ENCODE measurements at regions not wholly inside any gene's neighbourhood (a gene's known extent, or its start where the extent isn't known, plus 50 kb on each side); places are given as distances from the start of the nearest gene placed in this dataset.
"Not testable (repeated sequence)": the region's sequence is repeated elsewhere in the genome, so short reads cannot be mapped to it uniquely, and the experiment has no call there.

DNA sequence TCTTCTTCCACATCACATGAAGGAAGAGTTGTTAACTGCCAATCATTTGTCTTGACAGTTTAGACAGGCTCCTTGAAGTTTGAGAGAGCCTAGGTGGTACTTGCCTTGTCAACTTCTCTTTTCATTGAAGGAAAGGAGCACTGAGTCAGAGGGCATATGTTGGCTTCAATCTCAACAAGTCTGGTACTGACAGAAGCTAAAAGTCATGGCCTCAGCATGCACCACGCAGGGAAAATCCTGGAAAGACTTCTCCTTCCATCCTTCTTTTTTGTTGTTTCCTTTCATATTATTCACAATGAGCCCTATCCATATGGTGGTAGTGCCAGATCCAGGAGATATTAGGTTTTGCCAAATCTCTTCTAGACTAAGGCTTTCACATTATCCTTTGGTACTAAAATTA is 1272.5 kb downstream of the ROBO1 start:
- DNase-seq (ENCODE audit: low spot score) = no peak
- ATAC-seq = no peak
- no peaks in the 10 kb centered on the region for H3K36me3 Mint-ChIP-seq

GRCh38 chr3:78496501-78496900 is 1271.3 kb downstream of the ROBO1 start:
- H3K27ac Mint-ChIP-seq = no peak overlapping the region
- no peak for ATAC-seq
- H3K9me3 Mint-ChIP-seq = peaks cover 15% of the 10 kb centered on the region
- no peaks in the 10 kb centered on the region for H3K27me3 Mint-ChIP-seq
- H3K4me3 Mint-ChIP-seq = no peak overlapping the region
- no peaks in the 10 kb centered on the region for H3K4me1 Mint-ChIP-seq (ENCODE audit: low read depth in 2 of 2)
- no peak for DNase-seq (ENCODE audit: low spot score)
- no peaks in the 10 kb centered on the region for H3K36me3 Mint-ChIP-seq

More for the DNA sequence above, 1272.5 kb downstream of the ROBO1 start:
- Mint-ChIP-seq H3K27me3 (no peaks in the 10 kb centered on the region), H3K4me3 (no peak overlapping the region), H3K4me1 (ENCODE audit: low read depth in 2 of 2) (no peaks in the 10 kb centered on the region), H3K27ac (no peak overlapping the region), H3K9me3 (peaks cover 10% of the 10 kb centered on the region)

GRCh38 chr3:78497021-78497420 is 1270.8 kb downstream of the ROBO1 start:
- Mint-ChIP-seq H3K4me3 (no peak overlapping the region), H3K9me3 (peaks cover 15% of the 10 kb centered on the region), H3K27me3 (no peaks in the 10 kb centered on the region), H3K36me3 (no peaks in the 10 kb centered on the region), H3K4me1 (ENCODE audit: low read depth in 2 of 2) (no peaks in the 10 kb centered on the region), H3K27ac (no peak overlapping the region)
- DNase-seq (ENCODE audit: low spot score) (no peak), ATAC-seq (no peak)

- DNase-seq (ENCODE audit: low spot score) (no peak), ATAC-seq (no peak)
- no peak overlapping the region for H3K27ac Mint-ChIP-seq
- H3K9me3 Mint-ChIP-seq = peaks cover 17% of the 10 kb centered on the region
- no peak overlapping the region for H3K4me3 Mint-ChIP-seq
- no peaks in the 10 kb centered on the region for H3K27me3 Mint-ChIP-seq
- H3K4me1 Mint-ChIP-seq (ENCODE audit: low read depth in 2 of 2) = no peaks in the 10 kb centered on the region
- H3K36me3 Mint-ChIP-seq = no peaks in the 10 kb centered on the region
These were observed 1270.0 kb downstream of the ROBO1 start for GRCh38 chr3:78497767-78498166.

DNA sequence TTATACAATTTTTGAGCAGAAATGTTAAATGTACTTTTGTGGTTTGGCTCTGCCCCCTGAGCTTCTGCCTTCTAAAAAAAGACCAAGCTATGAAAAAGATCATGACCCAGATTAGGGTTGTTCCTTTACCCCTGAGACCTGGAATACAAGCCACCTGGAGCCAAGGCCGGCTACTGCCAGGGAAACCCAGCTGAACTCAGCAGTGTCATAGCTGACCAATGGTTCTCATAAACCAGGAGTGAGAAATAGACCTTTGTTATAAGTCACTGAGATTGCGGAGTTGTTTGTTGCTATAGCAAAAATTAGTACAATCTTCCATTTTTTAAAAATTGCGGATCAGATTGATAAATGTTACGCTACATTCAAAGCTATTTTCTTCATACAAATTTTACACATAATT is 1261.7 kb downstream of the ROBO1 start:
- Mint-ChIP-seq H3K27ac (no peak overlapping the region), H3K4me3 (no peak overlapping the region)
- DNase-seq (ENCODE audit: low spot score) = no peak

DNA sequence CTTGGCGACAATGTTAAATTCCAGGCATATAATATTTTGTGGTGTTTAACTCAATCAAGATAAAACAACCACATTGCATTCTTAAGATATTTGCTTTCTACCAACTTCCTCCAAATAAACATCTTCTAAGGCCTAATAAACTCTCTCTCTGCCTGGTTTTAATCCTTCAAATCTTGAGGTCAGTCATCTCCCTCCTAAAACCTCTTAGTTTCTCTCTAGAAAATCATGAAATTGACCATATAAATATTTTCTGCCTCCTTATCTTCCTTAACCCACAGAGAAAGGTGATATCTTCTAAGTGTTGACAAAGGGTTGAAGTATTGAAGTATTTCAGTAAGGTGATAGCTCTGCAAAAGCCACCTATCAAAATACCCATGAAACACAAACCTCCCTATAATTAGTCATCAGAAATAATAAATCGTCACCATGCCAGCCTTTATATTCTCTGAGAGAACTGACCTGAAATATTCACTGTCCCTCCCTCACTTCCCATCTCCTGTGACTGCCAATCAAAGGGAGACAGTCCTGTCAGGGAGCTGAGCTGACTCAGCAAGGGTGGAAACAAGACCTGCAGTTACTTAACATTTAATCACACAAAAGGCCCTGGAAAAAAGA is 1261.1 kb downstream of the ROBO1 start:
- H3K9me3 Mint-ChIP-seq = peaks cover 19% of the 10 kb centered on the region
- DNase-seq (ENCODE audit: low spot score) (no peak), ATAC-seq (no peak)
- no peaks in the 10 kb centered on the region for H3K27me3 Mint-ChIP-seq
- no peak overlapping the region for H3K4me3 Mint-ChIP-seq
- no peaks in the 10 kb centered on the region for H3K4me1 Mint-ChIP-seq (ENCODE audit: low read depth in 2 of 2)
- no peak overlapping the region for H3K27ac Mint-ChIP-seq
- H3K36me3 Mint-ChIP-seq = peaks cover 7% of the 10 kb centered on the region

More for the DNA sequence above, 1261.7 kb downstream of the ROBO1 start:
- no peaks in the 10 kb centered on the region for H3K4me1 Mint-ChIP-seq (ENCODE audit: low read depth in 2 of 2)
- no peaks in the 10 kb centered on the region for H3K27me3 Mint-ChIP-seq
- H3K36me3 Mint-ChIP-seq = peaks cover 7% of the 10 kb centered on the region
- no peak for ATAC-seq
- H3K9me3 Mint-ChIP-seq = peaks cover 22% of the 10 kb centered on the region

DNA sequence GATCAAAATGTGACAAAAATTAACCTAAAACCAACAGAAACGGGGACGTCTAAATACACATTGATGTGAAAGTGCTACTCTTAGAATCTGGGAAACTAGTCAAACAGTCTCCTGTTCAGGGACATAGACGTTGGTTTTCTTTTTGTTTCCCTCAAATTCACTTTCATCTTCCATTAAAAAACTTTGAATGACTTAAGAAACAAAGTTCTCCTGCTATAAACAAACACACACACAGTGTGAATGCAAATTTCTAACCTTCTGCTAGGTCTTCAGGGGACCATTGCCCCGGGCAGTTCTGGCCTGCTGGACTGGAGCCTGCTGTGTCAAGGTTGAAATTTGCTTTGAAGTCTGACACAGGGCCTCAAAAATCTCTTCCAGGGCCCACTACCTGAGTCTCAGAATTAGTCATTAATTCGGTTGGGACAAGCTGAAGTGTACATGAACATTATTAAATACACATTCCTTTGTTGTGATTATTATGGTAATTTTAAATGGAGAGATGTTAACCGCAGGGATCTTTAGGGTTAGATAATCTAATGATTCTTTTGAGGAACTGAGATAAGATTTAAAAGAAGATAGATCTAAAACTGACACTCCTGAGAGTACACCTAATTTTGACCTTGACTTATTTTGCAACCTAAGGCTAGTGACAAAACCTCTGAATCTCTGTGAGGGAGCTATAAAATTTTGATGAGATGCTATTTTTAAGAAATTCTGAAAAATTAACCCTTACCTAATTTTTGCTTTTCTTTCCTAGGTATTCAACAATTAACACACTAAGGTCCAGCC is 1260.4 kb downstream of the ROBO1 start:
- Mint-ChIP-seq H3K4me1 (ENCODE audit: low read depth in 2 of 2) (no peaks in the 10 kb centered on the region), H3K36me3 (peaks cover 7% of the 10 kb centered on the region), H3K4me3 (no peak overlapping the region), H3K9me3 (peaks cover 23% of the 10 kb centered on the region), H3K27ac (no peak overlapping the region), H3K27me3 (no peaks in the 10 kb centered on the region)
- no peak for DNase-seq (ENCODE audit: low spot score)
- no peak for ATAC-seq

DNA sequence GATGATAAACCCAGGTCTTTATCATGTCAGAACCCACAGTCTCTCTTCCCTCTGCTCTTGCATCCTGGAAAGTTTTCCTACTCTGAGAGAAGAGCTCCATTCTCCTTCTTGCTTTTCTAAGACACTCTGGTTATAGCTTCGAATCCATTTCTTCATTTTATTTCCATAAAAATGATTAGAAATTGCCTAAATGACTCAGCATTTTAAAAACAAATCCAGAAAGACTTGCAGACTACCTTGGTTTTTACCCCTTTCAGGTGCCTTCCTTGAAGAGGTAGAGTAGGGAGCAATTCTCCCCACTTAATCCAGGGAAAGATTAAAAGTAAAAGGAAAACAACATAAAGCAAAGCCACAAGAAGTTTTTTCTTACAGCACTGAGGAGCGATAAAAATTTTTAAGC is 1256.0 kb downstream of the ROBO1 start:
- Mint-ChIP-seq H3K4me3 (no peak overlapping the region), H3K27me3 (no peaks in the 10 kb centered on the region), H3K4me1 (ENCODE audit: low read depth in 2 of 2) (no peaks in the 10 kb centered on the region), H3K36me3 (peaks cover 2% of the 10 kb centered on the region), H3K27ac (no peak overlapping the region), H3K9me3 (peaks cover 14% of the 10 kb centered on the region)
- no peak for DNase-seq (ENCODE audit: low spot score)
- no peak for ATAC-seq

DNA sequence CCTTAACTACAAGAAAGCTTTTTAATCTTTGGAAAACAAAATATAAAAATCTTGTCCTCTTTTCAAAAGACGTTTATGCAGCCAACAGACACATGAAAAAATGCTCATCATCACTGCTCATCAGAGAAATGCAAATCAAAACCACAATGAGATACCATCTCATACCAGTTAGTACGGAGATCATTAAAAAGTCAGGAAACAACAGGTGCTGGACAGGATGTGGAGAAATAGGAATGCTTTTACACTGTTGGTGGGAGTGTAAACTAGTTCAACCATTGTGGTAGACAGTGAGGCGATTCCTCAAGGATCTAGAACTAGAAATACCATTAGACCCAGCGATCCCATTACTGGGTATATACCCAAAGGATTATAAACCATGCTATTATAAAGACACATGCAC is 1255.0 kb downstream of the ROBO1 start:
- not testable (repeated sequence) for H3K4me3 Mint-ChIP-seq; H3K4me1 Mint-ChIP-seq (ENCODE audit: low read depth in 2 of 2); H3K27ac Mint-ChIP-seq; H3K36me3 Mint-ChIP-seq; DNase-seq (ENCODE audit: low spot score); ATAC-seq; H3K27me3 Mint-ChIP-seq
- H3K9me3 Mint-ChIP-seq = peaks cover 11% of the 10 kb centered on the region

- DNase-seq (ENCODE audit: low spot score) = no peak
- no peaks in the 10 kb centered on the region for H3K4me1 Mint-ChIP-seq (ENCODE audit: low read depth in 2 of 2)
- peaks cover 7% of the 10 kb centered on the region for H3K9me3 Mint-ChIP-seq
- H3K4me3 Mint-ChIP-seq = no peak overlapping the region
- no peak for ATAC-seq
- no peak overlapping the region for H3K27ac Mint-ChIP-seq
- no peaks in the 10 kb centered on the region for H3K27me3 Mint-ChIP-seq
- no peaks in the 10 kb centered on the region for H3K36me3 Mint-ChIP-seq
These were observed 1251.4 kb downstream of the ROBO1 start for GRCh38 chr3:78516437-78516836.

- ATAC-seq = no peak
- no peak overlapping the region for H3K4me3 Mint-ChIP-seq
- peaks cover 7% of the 10 kb centered on the region for H3K9me3 Mint-ChIP-seq
- no peaks in the 10 kb centered on the region for H3K36me3 Mint-ChIP-seq
- H3K27me3 Mint-ChIP-seq = no peaks in the 10 kb centered on the region
- H3K4me1 Mint-ChIP-seq (ENCODE audit: low read depth in 2 of 2) = no peaks in the 10 kb centered on the region
- no peak overlapping the region for H3K27ac Mint-ChIP-seq
- DNase-seq (ENCODE audit: low spot score) = no peak
These were observed 1250.9 kb downstream of the ROBO1 start for GRCh38 chr3:78516937-78517336.

- Mint-ChIP-seq H3K4me3 (no peak overlapping the region), H3K4me1 (ENCODE audit: low read depth in 2 of 2) (no peaks in the 10 kb centered on the region), H3K36me3 (peaks cover 5% of the 10 kb centered on the region), H3K27ac (no peak overlapping the region), H3K27me3 (no peaks in the 10 kb centered on the region), H3K9me3 (peaks cover 6% of the 10 kb centered on the region)
- DNase-seq (ENCODE audit: low spot score) = no peak
- no peak for ATAC-seq
These were observed 1249.8 kb downstream of the ROBO1 start for GRCh38 chr3:78517965-78518364.

- DNase-seq (ENCODE audit: low spot score) = no peak
- ATAC-seq = no peak
- Mint-ChIP-seq H3K4me1 (ENCODE audit: low read depth in 2 of 2) (no peaks in the 10 kb centered on the region), H3K27ac (no peak overlapping the region), H3K4me3 (no peak overlapping the region), H3K27me3 (no peaks in the 10 kb centered on the region), H3K9me3 (peaks cover 14% of the 10 kb centered on the region), H3K36me3 (peaks cover 5% of the 10 kb centered on the region)
These were observed 1248.5 kb downstream of the ROBO1 start for GRCh38 chr3:78519281-78519680.

DNA sequence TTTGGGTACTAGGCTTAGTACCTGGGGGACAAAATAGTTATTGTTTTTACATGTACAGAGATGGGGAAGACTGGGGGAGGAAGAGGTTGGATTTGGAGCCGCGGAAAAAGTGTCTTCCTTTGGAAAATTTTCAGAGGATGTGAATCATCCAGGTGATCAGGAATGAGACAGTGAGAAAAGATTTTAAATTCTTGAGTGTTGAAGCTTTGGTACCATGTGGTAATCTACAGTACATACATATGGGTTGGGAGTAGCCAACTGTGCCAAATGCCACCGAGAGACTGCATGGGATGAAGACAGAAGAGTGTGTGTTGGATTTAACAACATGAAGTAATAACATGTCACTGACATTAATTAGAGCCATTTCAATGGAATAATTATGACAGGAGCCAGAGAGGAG is 1238.2 kb downstream of the ROBO1 start:
- H3K27ac Mint-ChIP-seq = no peak overlapping the region
- H3K9me3 Mint-ChIP-seq = peaks cover 22% of the 10 kb centered on the region
- DNase-seq (ENCODE audit: low spot score) (no peak), ATAC-seq (no peak)
- H3K4me1 Mint-ChIP-seq (ENCODE audit: low read depth in 2 of 2) = no peaks in the 10 kb centered on the region
- no peak overlapping the region for H3K4me3 Mint-ChIP-seq
- H3K36me3 Mint-ChIP-seq = peaks cover 19% of the 10 kb centered on the region
- no peaks in the 10 kb centered on the region for H3K27me3 Mint-ChIP-seq

All from natural killer cell treated with Interleukin-12 subunit alpha and Interleukin-12 subunit beta and Interleukin-15 and Interleukin-18, amount 100 ng/mL, for 72 hours (primary cell).